ENCODE measurements at regions not wholly inside any gene's neighbourhood (a gene's known extent, or its start where the extent isn't known, plus 50 kb on each side); places are given as distances from the start of the nearest gene placed in this dataset.

DNA sequence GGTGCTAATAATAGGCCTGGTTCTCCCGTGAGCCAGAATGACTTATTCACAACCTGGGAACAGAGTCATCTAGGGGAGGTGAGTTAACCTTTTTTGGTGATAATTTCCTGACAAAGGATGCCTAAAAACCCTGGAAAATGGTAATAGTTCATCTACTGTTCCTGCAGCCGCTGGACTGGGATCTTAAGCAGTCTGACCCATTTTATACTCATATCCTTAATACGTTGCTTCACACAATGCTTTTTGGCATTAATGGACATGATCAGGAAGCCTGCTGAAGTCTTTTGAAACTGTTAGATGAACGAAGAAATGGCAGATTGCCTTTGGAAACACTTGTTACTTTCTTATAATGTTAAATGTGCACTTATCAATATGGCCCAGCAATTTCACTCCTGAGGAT is 81.9 kb upstream of the BMP2 start:
- Histone ChIP-seq H3K4me3 (no peak overlapping the region), H3K36me3 (no peaks in the 10 kb centered on the region), H3K27ac (no peak overlapping the region), H3K4me1 (no peaks in the 10 kb centered on the region), H3K27me3 (no peaks in the 10 kb centered on the region), H3K9me3 (no peaks in the 10 kb centered on the region)
- DNase-seq: no peak
- ATAC-seq: no peak
- 66 to 79% methylated on average over 4 of the region's 4 CpGs for WGBS, 2 donors
- intact Hi-C loops (cut with DNase I): no loop called here
- TF ChIP-seq, protein P1, sequence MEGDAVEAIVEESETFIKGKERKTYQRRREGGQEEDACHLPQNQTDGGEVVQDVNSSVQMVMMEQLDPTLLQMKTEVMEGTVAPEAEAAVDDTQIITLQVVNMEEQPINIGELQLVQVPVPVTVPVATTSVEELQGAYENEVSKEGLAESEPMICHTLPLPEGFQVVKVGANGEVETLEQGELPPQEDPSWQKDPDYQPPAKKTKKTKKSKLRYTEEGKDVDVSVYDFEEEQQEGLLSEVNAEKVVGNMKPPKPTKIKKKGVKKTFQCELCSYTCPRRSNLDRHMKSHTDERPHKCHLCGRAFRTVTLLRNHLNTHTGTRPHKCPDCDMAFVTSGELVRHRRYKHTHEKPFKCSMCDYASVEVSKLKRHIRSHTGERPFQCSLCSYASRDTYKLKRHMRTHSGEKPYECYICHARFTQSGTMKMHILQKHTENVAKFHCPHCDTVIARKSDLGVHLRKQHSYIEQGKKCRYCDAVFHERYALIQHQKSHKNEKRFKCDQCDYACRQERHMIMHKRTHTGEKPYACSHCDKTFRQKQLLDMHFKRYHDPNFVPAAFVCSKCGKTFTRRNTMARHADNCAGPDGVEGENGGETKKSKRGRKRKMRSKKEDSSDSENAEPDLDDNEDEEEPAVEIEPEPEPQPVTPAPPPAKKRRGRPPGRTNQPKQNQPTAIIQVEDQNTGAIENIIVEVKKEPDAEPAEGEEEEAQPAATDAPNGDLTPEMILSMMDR (IDR thresholded peaks at IDR 0.05): no peak

DNA sequence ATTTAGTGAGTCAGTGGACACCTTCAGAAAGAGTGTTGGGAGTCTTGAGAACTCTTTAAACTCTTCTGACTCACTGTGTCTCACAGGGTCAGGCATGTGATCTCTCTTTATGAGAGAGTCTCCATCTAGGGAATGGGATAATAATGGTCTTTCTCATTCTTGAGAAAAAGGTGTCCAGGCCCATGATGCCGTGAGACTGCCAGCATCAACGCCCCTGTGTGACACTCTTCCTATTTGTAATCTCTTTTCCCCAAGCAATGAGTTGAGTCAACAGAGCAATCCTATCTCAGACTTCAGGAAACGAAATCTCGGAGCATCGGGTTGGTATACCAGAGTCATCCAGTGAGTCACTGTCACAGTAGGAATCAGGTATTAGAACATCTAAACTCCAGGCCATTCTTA is 82.3 kb upstream of the BMP2 start:
- ATAC-seq (no peak), DNase-seq (no peak)
- intact Hi-C loops (cut with DNase I): no loop called here
- no peaks in the 10 kb centered on the region for H3K27me3 ChIP-seq
- WGBS, 2 donors: 85 to 87% methylated on average over 5 of the region's 5 CpGs
- H3K4me1 ChIP-seq: no peaks in the 10 kb centered on the region
- TF ChIP-seq, protein P1 (IDR thresholded peaks at IDR 0.05): no peak
- no peaks in the 10 kb centered on the region for H3K9me3 ChIP-seq
- H3K27ac ChIP-seq: no peak overlapping the region
- H3K4me3 ChIP-seq: no peak overlapping the region
- no peaks in the 10 kb centered on the region for H3K36me3 ChIP-seq

DNA sequence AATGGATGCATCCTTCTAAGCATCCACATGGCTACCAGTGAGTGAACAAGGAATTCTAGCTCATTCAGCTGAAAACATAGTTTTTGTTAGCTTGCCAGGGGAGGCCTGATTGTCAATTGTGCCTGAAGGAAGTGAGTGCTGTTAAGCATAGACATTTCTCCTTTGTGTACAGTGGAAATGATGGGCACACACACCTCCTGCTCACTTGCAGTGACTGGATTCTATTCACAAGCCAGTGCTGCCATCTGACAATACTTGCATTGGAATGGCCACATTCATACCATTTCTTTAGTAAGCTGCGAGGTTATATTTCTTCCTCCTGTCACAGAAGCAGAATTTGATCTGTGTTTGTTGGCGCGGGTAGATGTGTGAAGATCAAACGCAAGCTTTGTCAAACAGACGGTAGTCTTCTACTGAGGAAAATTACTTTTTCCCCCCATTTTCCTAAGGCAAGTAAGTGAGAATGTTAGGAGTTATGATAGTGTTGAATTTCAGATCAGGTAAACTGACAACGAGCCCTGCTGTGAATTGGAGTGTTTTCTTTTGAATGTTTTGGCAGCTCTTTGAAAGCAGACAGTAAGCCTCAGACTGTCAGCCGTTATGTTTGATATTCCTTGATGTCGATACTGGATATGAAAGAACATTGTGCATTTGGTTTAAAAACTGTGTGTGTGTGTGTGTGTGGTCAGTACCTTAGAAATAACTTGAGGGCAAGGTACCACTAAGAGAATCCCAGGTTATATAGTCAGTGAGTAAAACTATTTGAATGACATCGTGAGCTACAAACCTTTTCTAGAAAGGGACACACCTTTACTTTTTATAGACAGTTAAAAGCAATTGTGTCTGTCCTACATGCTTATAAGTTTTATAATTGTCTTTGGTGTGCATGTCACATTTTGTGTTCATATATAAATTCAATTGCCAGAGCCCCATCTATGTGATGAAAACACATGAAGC is 84.2 kb upstream of the BMP2 start:
- 90% methylated on average over 9 of the region's 9 CpGs for WGBS, 2 donors
- Histone ChIP-seq H3K27me3 (no peaks in the 10 kb centered on the region), H3K9me3 (no peaks in the 10 kb centered on the region), H3K27ac (no peak overlapping the region), H3K36me3 (no peaks in the 10 kb centered on the region), H3K4me3 (no peak overlapping the region), H3K4me1 (no peaks in the 10 kb centered on the region)
- TF ChIP-seq, protein P1 (IDR thresholded peaks at IDR 0.05): no peak
- DNase-seq (no peak), ATAC-seq (no peak)
- intact Hi-C loops (cut with DNase I): no loop called here

DNA sequence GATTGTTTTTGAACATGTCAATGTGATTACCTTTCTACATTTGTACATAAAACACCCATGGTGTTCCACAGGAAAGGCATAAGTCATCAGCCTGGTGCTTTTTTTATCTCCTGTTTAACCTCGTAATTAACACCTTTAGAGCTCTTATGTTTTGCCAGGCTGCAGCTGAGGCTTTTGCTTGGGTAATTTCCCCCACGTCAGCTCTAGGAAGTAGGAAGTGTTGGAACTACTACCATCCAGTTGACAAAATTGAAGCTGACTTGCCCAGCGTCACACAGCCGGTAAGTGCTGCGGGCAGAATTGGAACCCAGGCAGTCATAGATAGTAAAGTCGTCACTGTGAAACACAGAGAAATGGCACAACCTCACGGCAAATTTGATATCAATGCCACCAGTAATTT is 86.6 kb upstream of the BMP2 start:
- intact Hi-C loops (cut with DNase I): no loop called here
- Histone ChIP-seq H3K4me3 (no peak overlapping the region), H3K27ac (no peak overlapping the region), H3K36me3 (no peaks in the 10 kb centered on the region), H3K4me1 (no peaks in the 10 kb centered on the region), H3K9me3 (no peaks in the 10 kb centered on the region), H3K27me3 (no peaks in the 10 kb centered on the region)
- no peak for ATAC-seq
- TF ChIP-seq, protein P1 (IDR thresholded peaks at IDR 0.05): no peak
- no peak for DNase-seq
- WGBS, 2 donors: 84 to 87% methylated on average over 7 of the region's 7 CpGs

All from heart right ventricle (tissue), 16 donors.